GM21515 (cell line): ENCODE measurements at regions not wholly inside any gene's neighbourhood (a gene's known extent, or its start where the extent isn't known, plus 50 kb on each side); places are given as distances from the start of the nearest gene placed in this dataset.
"Not testable (repeated sequence)": the region's sequence is repeated elsewhere in the genome, so short reads cannot be mapped to it uniquely, and the experiment has no call there.

ENCODE experiments used
- ATAC-seq: cut with Tn5 transposase; IDR thresholded peaks from one replicate; pipeline ENCODE4 v1.9.1; 2021; ENCODE audit not compliant: unreplicated experiment

DNA sequence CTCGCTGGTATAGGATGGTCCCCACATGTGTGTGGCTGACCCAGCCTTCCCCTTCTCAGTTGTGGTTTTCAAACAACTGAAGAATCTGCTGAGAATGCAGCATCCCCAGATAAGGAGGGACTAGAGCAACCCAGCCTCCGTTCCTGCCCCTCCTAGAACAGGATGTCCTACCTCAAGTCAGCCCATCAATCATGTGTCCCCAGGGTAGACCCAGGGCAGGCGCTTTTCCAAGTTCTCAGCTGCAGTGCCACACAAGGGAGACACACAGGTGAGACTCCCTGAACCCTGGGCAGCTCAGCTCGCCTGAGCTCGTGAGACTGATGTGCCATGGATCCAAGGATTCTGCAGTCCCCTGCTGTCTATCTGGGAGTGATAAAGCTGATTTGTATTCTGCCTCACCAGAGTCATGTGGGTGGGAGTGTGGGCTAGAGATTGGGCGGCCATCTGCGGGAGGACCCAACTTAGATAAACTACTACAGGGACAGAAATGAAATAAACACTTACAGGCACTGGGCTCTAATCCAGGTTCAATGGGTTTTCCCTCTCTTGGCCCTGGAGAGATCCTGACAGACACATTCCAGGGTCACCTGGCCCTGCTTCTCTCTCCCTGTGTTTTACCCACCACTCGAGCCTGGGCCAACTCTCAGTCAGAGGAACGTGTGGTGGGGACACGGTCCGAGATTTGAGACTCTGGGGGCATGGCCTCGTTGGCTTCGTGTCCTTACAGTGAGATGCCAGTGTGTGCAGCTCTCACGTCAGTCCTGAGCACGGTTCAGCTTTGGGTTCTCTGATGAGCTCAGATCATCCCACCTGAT, 303.5 kb upstream of the SFSWAP start:
- ATAC-seq = no peak

DNA sequence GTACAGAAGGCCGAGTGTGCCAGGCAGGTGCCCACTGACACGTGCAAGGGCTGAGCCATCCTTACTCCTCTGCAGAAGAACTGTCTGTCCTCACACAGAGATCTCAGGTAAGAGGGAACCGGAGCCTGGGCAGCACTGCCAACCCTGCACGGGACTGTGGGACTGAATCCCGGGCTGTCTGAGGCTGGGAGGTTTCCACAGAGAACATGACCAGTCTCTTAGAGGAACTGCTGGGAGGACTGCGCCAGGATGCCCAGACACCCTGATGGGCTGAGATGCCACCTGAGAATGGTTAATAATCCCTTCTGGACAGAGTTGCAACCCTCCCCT, 302.9 kb upstream of the SFSWAP start:
- ATAC-seq = no peak

DNA sequence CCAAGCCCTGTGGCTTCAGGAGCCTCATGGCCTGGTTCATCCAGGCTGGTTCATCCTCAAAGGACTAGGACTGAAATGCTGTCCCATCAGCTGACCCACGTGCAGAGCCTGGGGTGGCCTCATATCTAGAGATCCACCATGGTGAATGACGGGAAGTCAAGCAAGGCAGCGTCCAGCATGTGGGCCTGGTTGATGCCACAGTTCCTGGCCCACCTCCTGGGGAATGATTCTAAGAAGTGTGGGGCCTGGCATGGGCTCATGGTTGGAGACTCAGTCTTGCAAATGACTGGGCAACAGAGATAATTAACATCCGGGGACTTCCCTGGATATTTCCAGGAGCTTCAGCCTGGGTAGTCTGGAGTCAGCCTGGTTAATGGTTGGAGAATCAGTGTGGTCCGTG, 302.4 kb upstream of the SFSWAP start:
- ATAC-seq = no peak

DNA sequence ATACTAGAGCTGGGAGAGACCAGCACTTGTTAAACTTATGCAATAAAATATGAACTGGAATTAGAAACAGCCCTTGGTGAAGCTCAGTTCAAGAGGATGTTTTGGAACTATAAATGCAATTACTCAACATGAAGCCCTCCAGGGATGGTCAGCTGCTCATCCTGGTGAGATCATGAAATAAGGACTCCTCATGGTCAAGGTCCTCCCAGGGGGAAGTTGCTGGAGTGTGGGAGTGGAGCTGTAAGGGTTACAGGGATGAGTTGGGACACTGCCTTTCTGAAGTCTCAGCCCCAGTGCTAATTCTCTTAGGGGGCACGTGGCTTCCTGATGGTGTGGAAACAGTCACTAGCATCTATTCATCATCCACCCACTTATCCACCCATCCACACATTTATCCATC, 301.7 kb upstream of the SFSWAP start:
- ATAC-seq = no peak

DNA sequence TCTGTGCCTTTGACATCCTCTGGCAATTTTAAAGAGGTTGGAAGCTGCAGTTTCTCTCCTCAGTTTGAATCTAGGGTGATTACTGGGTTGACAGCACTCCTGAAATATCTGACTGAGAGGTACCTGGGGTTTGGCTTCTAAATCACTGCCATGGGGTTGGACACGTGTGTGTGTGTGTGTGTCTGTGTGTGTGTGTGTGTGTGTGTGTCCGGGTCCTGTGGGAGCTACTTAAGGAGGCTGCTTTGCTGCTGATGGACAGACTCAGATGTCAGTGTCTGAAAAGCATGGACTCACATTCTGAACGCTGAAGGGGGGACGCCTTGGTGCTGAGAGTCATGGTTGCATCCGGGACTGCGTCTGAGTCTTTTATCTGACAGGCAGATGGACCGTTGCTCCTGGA, 299.1 kb upstream of the SFSWAP start:
- ATAC-seq = not testable (repeated sequence)

DNA sequence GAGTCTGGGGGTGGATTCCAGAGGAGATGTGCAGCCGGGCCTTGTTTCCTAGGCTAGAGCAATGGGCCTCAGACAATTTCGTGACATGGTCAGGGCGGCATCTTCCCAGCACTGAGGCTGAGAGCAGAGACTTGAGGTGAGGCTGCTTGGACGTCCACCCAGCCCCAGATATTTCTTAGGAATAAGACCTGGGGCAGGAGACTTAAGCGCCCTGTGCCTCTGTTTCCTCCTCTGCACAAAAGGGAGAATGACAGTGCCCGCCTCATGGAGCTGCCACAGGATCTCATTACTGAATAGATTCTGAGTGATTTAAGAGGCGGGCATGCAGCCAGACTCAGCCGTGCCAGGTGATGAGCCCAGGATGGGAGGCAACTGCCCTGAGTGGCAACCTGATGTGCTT, 297.9 kb upstream of the SFSWAP start:
- no peak for ATAC-seq

DNA sequence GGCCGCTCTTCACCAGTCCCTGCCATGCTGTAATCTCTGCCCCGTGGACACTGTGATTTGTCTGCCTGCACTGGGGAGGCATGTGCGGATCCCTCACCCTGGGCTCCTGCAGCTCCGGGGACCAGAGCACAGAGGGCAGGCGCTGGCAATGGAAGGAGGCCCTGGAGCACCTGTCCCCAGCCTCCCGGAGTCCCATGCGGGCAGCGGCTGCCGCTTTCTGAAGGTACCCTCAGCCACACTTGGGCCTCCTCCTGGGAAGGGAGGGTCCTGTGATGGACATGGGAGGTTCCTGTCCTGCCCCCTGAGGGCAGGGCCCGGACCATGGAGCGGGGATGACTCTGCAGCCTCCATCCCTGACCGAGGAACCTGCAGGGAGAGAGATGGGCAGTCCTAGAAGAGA, 297.4 kb upstream of the SFSWAP start:
- ATAC-seq = no peak

DNA sequence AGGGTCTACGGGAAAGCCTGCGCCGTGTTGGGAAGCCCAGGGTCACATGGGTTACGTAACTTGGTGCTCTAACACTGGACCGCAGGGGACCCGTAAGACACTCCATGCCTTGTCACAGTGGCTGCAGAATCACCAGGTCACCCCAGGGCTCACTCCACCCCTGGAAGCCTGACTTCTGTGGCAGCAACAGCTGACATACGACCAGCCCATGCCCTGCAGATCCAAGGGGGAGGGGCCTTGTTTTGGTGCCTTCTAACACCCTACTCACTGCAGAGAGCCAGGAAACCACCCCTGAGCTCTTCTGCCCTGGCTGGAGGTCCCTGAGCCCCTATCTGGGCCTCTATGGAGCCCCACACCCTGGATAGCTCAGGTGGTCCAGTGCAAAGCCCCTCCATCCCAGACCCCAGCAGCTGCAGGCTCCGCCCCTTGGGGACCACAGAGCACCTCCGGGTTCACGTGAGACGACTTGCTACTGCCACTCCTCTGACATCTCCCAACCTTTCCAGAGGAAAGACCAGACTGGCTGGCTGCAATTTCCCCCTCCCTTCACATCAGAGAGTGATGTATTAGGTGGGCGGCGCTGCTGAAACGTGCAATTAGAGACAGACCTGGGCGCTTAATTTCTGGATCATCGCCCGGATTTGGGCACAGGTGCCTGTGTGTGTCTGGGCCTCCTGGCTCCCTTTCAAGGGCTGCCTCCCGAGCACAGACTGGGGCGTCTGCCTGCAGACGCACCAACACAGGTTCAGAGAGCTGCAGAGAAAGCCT, 296.6 kb upstream of the SFSWAP start:
- ATAC-seq = not testable (repeated sequence)

DNA sequence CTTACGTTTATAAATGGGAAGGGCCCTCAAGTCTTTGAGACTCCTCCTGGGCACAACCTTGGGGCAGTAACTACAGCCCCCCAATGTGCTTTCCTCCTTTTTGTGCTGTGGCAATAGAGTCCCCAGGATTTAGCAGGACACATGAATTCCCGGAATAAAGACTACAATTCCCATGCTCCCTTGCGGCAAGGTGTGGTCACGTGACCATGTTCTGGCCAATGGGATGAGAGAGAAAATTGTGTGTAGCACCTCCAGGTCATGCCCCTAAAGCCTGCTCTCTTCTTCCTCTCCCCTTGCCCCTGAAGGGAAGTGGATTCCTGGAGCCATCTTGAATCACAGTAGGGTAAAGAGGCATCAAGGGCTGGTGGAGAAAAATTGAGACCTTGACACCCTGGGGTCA, 295.1 kb upstream of the SFSWAP start:
- no peak for ATAC-seq

DNA sequence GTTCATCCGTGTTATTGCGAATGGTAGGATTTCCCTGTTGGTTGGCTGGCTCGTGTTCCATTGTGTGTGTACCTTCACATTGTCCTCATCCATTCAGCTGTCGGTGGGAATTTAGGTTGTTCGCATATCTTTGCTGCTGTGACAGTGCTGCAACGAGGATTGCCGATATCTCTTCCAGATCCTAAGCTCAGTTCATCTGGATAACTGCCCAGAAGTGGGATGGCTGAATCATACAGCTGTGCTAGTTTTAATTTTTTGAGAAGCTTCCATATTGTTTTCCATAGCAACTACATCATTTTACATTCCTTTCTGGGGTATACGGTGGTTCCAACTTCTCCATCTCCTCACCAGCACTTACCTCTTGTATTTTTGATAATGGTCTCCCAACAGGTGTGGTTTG, 292.8 kb upstream of the SFSWAP start:
- no peak for ATAC-seq

DNA sequence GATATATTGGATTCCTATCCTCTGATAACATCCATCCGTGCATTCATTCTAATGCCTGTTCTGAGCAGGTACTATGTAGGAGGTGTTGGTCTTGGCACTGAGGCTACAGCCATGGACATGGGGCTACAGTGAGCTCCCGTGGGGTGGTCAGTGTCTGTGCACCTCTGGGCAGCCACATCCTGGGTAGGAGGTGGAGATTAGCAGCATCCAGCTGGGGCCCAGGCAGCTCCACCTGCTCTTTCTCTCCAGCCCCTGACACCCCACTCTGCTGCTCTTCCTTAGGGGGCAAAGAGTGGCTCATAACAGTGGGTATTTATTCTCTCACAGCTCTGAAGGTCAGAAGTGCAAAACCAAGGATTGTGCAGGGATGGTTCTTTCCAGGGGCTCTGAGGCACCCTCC, 292.0 kb upstream of the SFSWAP start:
- ATAC-seq = no peak

DNA sequence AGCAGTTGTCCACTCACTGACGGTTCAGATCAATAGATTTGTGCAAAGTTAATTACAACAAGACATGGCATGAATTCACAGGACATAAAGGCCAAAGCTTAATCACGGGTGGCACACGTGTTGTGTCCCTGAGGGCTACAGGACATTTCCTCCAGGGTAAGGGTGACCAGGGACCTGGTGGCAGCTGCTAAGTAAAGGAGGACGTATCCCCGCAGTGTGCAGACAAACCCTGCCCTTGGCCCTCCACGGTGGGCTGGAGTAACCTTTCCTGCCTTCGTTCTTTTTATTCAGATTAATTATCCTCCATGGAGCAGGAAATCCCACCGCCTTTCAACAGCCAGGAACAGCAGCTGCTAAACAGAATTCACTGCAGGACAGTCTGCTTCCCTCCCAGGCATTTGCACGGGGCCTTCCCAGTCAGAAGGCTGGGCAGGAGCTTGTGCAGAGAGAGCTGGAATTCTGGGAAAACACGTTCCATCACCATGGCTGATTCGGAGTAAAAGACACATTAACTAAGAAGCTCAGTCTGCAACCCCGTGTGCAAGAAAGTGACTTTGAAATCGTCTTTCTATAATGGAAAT, 289.9 kb upstream of the SFSWAP start:
- ATAC-seq = no peak

DNA sequence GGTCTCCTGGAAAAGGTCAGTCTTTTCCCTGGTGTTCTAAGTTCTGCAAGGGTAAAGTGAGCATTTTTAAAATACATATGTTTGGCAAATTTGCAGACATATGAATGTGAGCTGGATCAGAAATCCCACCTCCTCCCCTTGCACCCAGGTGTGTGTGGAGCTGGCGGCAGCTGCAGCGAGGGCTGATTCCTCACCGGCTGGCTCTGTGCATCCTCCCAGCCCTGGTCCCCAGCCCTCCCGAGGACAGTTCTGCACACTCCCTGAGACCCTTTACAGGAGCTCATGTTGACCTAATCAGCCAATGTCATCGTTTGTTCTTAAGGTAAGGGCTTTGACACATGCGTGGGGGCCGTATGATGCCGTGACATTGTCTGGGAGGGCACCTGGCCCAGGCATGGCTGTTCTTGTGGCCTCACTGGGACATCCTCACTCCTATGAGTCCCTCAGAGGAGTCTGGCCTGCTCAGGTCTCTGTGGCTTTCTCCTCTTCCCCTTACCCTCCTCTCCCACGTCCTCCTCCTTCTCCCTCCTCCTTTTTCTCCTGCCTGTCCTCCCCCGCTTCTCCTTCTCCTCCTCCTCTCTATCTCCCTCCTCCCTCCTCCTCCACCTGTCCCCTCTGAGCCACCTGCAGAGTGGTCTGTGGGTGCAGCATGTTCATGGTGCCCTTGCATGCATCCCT, 289.2 kb upstream of the SFSWAP start:
- ATAC-seq = no peak

DNA sequence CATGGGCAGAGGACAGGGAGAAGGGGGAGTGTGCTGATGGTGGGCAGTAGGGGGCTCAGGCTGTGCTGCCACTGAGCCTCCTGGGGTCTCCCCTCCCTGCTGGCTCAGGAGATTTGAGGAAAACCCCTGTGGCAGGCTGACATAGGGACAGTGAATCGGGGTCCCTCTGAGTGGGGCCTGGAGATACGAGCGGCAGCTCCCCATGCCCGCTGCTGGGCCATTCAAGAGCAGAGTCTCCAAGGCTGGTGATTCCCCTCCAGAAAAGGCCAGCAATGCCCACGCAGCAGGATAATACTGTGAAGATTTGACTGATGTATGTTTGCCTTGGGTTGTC, 288.7 kb upstream of the SFSWAP start:
- ATAC-seq = no peak

DNA sequence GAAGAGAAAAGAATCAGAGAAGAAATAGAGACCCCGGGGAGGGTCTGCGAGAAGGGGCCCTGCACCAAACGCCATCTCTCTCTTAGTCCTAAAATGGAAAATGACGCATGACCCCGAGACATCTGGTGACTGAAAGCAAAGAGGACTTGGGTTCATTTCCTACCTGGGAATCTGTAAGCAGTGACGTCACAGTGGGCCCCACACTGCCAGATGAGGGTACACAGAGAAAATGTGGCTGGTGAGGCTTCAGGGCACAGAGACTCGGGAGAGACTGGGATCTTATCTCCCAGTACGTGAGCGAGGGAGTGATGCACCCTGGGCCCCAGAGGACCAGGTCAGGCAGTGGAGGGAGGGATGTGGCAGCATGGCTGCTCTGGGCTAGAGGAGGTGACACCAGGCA, 288.1 kb upstream of the SFSWAP start:
- no peak for ATAC-seq

DNA sequence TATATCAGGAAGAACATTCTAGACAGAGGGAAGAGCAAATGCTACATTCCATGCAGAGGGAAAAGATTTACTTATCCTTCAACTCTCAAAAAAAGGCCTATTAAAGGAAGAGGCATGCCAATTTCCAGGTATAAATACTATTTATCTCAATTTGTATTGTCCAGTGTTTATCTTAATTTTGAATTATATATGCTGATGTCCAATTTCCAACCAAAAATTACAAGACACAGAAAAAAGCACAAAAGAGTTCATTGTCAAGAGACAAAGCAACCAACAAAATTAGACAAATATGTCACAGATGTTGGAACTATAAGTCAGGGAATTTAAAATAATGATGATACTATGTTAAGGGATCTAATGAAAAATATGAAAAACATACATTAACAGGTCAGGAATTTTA, 286.6 kb upstream of the SFSWAP start:
- no peak for ATAC-seq

DNA sequence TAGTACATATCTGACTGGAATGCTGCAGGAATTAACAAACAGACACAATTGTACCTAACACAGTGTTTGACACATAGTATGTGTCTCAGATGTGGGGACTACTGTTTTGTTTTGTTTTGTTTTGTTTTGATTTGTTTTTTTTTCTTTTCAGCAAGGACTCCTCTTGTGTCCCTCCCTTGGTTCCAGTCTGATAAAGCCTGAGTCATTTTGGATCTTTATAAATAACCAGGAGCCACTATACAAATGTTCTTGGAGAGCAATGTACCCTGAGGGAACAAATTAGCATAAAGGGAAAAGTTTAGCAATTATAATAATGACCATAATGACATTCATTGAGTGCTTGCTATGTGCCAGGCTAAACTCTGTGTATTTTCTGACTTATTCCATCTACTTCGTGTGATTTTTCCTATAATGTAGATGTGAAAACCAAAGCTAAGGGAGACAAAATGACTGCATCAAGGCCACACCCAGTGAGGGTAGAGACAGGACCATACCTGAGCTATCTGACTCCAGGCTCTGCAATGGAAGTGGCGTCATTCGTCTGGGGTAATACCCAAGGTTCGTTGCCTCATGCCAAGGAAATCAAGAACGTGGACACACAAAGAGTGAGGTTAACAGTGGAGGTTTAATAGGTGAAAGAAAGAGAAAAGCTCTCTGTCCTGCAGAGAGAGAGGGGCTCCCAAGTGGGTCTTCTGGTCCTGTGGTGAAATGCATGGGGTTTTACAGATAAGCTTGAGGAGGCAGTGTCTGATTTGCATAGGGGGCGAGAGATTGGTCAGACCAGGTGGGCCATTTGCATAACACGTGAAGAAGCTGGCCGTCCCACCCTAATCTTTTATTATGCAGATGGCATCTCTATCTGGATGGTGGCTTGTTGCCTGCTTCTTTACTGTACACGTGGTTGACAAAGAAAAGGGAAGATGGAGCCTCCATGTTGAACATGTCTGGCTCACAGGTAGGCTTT, 285.5 kb upstream of the SFSWAP start:
- no peak for ATAC-seq

DNA sequence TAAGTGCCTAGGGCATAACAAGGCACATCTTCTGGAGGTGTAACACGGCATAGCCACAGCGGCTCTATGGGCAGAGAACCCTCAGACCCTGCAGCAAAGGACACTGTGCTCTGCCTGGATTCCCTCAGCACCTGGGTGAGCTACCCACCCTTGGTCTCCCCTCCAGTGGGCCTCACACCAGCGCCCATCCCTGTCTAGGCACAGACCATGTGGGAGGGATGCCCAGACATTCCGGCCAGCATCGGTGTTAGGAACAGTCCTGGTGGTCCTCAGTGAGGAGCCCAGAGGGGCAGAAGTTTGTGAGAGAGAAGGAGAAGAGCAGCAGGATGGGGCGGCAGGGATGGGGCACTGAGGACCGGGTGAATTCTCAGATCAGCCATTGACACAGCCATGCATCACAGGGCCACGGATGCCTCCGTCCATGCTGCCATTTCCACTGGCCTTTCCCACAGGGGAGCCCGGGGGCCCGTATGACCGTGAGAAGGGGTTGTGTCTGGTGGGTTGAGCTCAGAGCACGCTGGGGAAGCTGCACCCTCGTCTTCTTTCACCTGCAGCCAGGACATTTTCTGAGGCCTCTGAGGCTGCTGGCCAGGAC, 282.7 kb upstream of the SFSWAP start:
- no peak for ATAC-seq

DNA sequence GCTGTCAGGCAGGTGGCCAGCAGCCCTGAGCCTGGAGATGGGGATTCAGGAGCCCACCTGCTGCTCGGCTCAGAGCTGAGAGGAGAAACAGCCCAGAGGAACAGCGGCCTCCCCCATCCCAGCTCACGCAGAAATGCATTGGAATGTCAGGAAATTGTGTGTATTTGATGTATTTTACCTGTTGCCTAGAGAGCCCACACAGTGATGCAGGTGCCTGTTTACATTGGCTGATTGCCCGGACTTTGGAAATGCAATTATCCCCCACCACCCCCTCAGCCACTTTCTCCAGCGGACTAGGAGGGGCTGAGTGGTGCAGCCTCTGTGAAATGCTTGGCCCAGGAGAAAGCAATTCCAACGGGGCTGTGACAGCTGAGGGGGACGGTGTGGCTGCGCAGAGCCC, 281.7 kb upstream of the SFSWAP start:
- ATAC-seq = not testable (repeated sequence)

DNA sequence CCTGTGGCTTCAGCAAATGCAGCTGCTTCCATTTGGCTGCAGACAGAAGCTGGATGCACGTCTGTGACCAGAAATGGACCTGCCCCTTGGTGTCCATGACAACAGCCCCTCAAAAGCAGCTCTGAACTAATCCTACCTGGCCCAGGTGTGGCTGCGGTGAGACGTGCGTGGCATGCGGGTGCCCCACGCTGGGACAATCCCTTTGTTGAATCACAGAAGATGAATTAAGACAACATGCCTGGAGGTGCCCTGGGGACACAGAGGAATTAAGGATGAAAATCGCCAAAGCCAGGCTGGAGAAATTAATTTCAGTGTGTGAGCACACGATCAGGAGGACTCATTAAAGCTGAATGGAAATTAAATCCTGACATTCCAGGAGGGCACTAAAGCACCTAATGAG, 281.2 kb upstream of the SFSWAP start:
- ATAC-seq = not testable (repeated sequence)
